ENCODE measurements at regions not wholly inside any gene's neighbourhood (a gene's known extent, or its start where the extent isn't known, plus 50 kb on each side); places are given as distances from the start of the nearest gene placed in this dataset.

DNA sequence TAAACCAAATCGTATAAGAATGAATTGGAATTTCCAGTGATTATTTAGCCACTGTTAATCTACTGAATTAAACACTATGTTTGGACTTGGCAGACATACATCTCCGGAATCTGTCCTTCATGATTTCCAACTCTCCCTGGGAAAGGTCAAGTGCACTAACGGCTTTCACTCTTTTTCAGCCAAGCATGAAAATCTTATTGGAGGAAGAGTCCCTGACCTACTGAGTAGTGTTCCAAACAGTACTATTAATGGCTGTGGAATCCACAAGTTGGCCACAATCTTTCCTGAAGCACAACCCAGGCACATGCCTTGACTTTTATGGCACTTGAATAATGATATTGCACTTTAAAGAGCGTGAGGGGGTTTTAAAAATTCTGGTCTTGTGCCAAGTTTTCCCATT is 318.9 kb upstream of the RND3 start:
- TF ChIP-seq CTCF (IDR thresholded peaks at IDR 0.05; ENCODE audit: low read length), result no peak
- no peak for TF ChIP-seq EZH2 (IDR thresholded peaks at IDR 0.05; ENCODE audit: borderline replicate concordance, low read length)
